DMS53 treated with DMSO at 0.1 percent for 48 hours (cell line): ENCODE measurements at regions not wholly inside any gene's neighbourhood (a gene's known extent, or its start where the extent isn't known, plus 50 kb on each side); places are given as distances from the start of the nearest gene placed in this dataset.
"Not testable (repeated sequence)": the region's sequence is repeated elsewhere in the genome, so short reads cannot be mapped to it uniquely, and the experiment has no call there.

Experiments used
- DNase-seq: peaks from one replicate; lab custom pipeline; 2025; ENCODE audit not compliant: unreplicated experiment; lab: John Stamatoyannopoulos, UW

DNA sequence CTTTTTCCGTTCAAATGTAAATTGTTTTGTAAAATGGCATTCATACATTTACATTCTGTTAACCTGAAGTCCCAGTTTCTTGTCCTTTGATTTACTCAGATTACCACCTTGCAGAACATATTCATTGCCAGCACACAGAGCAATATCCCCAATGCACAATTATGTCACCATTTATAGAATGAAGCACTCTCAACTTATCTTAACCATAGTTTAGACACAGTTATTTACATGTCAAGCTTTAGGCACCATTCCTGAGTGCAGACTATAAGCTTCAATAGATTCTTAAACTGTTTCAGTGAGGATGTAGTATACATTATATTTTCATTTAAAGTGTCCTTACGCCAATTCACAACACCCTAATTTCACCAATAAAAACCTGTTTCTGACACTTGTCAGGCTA lies 1977.9 kb downstream of the SUCLG1 start:
- no peak for DNase-seq

DNA sequence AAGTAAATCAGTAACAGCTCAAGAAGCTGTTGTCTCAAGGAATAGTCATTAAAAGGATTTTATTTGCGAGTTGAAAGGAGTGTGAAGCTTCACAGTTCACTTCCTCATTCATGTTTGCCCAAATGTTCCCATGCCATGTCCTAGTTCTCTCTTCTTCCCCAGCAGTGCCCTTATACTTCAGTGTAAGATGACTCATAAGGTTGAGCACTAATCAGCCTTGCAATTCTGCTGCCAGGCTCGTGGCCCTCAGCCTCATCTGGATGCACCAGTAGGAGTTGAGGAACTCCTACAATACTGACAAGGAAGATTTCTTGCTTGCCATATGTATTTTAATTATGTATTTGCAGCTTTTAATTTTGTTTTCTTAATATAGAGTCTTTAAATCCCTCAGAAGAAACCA lies 1980.4 kb downstream of the SUCLG1 start:
- peak; percentile 35 for DNase-seq

DNA sequence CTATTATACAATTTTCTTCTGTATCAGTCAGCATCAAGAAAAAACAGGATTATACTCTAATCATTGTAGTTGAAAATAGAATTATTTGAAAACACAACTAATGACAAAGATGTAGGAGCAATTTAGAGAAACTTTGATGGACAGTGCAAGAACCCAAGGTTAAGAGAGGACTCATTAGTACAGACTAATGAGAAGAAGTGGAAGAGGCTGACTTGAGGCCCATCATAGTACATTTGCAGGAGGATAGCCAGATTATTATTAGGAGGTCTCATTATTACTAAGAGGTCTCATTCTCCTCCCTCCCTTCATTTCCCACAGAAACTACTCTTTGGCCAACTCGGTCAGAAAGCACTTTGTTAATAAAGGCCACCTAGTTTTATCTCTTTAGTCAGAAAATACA lies 1983.0 kb downstream of the SUCLG1 start:
- DNase-seq = no peak

DNA sequence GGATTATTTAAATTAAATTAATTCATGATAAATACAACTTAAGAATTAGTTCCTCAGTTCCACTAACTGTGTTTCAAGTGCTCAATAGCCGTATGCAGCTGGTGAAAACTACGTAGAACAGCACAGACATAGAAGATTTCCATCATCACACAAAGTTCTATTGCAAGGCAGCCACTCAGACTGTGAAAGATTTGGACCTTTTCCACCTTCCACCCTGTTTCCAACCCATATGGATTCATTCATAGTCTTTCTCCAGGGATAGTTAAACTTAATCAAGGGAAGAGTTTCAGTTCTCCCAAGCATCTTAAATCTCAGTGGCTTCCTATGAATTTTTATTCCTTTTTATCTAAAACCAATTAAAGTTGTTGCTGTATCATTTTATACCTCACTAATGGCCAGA lies 2030.8 kb downstream of the SUCLG1 start:
- DNase-seq = no peak

DNA sequence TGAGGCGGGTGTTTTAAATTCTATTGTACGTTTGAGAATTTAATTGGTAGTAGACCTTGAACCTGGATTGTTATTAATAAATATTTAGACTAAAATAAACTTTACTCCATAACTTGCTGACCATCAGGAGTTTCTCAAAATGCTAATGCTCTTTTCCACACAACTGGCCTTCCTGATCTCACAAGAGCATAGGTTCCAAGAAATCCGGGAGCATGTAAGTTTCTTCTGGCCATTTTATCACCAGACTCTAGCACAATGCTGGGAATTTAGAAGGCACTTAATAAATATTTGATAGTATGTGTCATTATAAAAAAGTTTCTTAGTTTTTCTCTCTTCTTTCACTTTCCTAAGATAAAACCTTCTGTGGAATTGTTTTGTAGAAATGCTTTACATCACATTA lies 2047.1 kb downstream of the SUCLG1 start:
- DNase-seq = no peak

DNA sequence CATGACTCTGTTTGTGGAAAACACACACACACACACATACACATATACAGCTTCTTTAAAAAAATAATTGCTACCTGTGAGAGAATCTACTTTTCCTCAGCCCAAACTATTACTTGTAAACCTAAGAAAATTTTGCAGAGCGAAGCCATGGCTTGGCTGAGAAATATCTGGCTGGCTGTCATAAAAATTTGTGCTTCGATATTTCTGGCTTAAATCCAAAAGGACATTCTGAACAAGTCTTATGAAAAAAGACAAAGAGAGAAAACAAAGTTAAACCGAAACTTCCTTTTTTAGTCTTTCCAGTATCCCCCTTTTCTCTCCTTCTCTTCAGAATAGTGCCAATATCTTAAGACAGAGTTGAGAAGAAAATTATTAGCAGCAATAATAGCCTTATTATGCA lies 2048.0 kb downstream of the SUCLG1 start:
- no peak for DNase-seq

DNA sequence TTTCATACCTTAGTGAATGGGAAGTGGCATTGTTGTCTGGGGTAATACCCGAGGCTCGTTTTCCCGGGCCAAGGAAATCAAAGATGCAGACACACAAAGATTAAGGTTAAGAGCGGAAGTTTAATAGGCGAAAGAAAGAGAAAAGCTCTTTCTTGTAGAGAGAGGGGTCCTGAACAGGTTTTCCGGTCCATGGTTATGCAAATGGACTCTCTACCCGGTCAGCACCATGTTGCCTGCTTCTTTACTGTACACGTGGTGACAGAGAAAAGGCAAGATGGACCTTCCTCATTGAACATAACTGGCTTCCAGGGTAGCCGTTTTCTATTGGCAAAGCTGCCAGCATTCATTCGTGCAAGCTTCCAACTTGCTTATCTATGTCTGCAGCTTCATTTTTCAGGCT lies 2063.5 kb downstream of the SUCLG1 start:
- DNase-seq = no peak

DNA sequence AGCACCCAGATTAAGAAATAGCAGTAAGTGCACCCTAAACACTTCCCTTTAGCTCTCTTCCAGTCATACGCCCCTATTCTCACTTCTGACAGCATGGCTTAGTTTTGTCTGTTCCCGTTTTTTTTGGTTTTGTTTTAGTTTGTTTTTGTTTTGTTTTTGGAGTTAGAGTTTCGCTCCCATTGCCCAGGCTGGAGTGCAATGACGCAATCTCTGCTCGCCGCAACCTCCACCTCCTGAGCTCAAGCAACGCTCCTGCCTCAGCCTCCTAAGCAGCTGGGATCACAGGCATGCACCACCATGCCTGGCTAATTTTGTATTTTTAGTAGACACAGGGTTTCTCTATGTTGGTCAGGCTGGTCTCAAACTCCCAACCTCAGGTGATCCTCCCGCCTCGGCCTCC lies 2067.7 kb downstream of the SUCLG1 start:
- DNase-seq = no peak

DNA sequence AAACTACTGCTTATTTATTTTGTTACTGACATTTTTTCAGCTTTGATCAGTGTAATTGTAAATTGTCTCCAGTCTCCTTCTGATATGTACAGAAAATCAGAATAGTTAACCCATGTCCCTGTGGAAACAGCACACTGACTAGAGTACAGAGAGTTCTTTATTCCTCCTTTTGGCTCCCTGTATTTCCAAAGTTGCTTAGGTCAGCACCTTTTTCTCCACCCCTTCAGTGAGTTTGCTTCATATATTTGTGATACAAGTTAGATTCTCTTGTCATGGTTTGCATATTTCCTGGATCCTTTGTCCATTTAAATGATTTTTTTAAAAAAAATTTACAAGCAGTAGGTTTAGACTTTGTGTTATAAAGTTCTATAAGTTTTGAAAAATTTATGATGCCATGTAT lies 2051.1 kb upstream of the LRRTM1 start:
- no peak for DNase-seq

DNA sequence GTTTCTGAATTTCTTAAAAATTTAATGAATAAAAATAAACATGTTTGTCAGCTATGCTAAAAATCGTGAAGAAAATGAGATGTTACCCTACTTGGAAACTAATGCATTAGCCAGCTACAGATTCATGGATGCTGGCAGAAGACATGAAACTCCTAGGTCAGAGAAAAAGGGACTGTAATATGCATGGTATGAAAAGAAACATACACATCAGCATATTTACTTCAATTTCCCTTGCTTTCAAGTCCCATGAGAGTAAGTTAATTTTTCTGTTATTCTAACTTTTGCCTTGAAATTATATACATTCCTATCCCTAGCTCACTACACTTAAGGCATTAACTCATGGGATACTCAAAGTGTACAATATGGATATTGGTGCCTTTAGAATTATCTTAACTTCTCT lies 2041.4 kb upstream of the LRRTM1 start:
- no peak for DNase-seq

DNA sequence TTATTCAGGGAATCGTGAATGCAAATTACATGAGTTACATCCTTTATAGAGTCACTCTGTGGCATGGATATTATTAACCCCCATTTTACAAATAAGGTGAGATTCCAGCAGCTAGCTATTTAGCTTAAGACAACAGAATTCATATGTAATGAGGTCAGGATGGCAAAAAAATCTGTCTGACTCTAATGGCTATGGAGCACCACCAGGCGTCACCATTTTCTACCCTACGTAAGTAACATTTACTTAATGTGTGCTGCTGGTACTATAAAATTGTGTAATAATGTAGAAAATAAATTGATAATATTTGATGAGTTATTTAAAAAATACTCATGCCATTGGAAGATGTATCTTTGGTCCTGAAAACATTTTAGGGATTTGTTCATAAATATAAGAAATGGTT lies 2040.1 kb upstream of the LRRTM1 start:
- no peak for DNase-seq

DNA sequence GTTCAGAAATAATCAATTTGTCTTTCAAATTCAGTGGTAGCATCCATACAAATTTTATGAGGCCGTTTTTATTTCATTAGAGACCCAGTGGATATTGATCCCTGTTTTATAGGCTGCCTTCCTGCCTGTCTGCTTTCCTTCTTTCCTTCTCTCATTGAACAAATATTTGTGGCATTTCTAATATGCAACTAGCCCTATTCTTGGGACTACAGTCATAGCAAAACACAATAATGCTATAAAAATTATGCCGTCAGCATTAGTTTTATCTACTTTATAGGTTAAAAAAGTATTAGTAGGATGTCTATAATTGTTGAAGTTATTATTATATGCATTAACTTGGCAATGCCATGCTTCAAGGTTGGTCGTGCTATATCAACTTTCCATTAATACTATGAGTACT lies 2037.8 kb upstream of the LRRTM1 start:
- no peak for DNase-seq

DNA sequence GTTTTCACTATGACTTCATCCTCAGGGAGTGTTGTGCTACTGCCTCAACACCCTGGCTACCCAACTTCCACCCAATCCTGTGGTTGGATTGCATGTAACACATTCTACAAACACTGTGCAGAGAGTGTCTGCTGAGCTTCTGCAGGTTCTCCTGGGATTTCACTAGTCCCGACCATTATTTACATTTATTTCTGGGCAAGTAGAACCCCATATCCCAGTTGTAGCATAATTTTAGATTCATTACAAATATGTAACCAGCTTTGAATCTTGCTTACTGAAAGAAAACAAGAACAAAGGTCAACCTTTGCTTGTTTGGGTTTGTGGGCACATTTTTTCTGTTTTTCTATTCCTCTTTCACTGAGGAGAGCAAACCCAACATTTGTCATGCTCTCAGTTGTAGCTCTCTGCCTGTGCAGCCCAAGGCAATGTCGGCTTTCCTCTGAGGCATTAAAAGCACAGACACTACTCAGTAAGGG lies 2036.1 kb upstream of the LRRTM1 start:
- DNase-seq = no peak

DNA sequence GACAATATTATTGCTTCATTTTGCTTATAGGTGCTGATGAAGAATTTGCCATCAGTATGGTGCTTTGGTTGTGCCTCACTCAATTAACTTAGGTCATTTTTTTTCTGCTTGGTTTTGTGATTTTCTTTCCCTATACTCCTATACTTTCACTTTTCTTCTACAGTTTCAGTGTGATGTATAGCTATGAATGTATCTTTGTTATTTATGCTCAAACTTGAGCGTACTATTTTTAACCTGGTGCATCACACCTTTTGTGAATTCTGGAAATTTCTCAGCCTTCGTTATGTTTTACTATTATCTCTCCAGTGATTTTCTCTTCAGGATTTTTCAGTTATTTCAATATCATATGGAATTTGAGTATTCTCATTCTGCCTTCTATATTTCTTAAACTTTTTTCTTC lies 2035.3 kb upstream of the LRRTM1 start:
- DNase-seq = no peak

DNA sequence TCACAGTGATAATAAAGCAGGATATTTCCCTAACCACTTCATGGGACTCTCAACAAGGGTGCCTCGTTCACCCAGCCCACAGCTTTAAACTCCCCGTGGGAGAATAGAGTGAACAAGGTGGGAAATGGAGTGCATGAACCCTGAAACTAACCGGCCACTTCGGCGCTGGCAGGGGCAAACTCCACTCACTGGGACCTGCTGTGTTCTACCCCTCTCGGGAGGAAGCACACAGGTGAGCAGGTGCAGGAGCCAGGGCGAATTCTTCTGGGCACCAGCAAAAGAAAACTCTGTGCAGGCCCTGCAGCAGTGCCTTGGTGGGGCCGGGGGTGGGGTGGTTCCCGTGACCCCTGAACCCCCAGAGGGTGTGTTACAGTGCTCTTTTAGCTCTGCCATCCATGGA lies 2029.1 kb upstream of the LRRTM1 start:
- DNase-seq = no peak

DNA sequence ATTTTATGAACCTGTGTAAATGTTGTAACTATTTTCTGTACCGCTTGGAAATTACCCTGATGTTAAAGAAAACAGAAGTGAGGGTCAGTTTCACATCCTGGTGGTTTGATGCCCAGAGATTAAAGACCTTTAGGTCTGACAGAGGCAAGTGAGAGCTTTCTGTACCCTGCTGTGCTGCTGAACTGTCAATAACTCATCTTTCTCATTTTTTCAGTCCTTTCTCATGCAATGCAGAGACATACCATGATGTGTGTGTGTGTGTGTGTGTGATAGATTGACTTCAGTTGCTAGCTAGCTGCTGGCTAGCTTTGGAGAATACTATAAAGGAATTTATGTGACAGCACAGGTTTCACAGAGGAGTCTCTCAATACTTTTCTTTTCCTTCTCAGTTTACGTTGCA lies 2025.6 kb upstream of the LRRTM1 start:
- no peak for DNase-seq

DNA sequence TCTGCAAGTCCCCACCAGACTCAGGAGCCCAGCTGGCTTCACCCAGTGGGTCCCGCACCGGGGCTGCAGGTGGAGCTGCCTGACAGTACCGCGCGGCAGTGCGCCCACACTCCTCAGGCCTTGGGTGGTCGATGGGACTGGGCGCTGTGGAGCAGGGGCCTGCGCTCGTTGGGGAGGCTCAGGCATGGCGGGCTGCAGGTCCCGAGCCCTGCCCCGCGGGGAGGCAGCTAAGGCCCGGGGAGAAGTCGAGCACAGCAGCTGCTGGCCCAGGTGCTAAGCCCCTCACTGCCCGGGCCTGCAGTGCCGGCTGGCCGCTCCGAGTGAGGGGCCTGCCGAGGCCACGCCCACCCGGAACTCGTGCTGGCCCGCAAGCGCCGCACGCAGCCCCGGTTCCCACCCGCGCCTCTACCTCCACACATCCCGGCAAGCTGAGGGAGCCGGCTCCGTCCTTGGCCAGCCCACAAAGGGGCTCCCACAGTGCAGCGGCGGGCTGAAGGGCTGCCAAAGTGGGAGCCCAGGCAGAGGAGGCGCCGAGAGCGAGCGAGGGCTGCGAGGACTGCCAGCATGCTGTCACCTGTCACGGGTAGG lies 2021.7 kb upstream of the LRRTM1 start:
- DNase-seq = not testable (repeated sequence)

DNA sequence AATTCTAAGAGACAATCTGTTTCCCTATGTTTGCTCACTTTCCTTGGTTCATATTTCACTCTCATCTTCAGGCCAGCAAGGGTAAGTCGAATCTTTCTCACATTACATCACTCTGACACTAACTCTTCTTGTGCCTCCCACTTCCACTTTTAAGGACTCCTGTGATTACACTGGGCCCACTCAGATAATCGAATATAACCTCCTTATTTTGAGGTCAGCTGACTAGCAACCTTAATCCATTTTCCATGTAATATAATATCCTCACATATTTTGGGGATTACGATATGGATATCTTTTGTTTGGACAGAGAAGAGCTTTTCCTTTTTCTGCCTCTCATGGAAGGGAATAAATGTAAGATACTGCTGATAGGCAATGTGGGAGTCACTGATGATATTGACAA lies 2015.7 kb upstream of the LRRTM1 start:
- DNase-seq = no peak

DNA sequence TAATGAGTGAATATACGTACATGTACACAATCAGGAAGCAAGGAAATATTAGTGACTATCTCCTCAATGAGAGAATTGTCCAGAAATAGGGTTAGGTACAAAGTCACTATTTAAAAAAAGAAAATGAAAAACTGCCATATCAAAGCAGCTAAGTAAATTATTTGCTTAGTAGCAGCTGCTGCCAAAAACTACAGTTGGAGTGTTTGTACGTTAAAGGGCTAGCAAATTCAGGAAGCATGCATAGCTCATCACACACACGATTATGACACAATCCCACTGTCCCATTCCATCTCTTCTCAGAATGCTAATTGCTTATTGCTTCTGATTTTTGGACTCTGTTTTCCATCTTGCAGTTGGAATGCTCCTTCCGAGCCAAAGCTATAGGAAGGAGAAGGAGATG lies 2012.5 kb upstream of the LRRTM1 start:
- DNase-seq = peak; percentile 77

DNA sequence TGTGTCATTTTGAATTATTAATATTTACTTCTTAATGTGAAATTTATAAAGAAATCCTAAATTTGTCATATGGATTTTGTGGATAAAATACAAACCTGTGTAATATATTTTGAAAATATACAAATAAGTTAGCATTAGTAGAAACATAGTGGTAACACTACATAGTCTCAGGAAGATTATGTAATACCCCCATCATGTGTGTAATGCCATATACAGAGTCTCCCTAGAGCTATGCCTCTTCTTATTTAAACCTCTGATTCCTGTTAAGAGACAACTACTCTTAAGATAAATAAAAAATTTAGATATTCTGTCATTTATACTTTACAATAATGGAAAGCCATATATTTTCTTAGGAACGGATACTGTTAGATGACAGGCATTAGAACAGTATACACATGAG lies 2012.0 kb upstream of the LRRTM1 start:
- DNase-seq = no peak

DNA sequence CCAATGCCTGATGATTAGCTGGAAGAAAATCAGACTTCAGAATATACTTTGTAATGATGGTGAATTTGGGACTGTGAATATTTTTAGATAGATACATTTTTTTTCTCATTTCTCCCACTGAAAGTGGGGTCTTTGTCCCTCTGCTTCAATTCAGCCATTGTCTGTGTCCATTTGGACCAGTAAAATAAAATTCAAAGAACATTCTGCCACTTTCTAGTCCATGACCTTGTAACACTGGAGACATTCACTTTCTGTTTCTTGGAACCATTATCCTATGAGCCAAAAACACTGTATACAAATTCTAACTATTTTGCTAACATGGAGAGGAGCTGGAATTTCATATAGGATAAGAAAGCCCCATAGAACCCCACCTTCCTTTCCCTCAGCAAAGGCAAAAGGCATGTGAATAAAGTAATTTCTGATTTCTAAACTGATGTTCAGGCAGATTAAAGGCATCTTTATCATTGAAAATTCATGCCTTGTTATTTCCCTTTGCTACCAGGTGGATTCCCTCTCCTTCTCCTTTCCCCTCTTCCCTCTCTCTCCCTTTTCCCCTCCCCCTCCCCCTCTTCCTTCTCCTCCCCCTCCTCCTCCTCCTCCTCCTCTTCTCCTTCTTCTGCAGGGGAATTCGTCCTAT lies 2010.4 kb upstream of the LRRTM1 start:
- no peak for DNase-seq

DNA sequence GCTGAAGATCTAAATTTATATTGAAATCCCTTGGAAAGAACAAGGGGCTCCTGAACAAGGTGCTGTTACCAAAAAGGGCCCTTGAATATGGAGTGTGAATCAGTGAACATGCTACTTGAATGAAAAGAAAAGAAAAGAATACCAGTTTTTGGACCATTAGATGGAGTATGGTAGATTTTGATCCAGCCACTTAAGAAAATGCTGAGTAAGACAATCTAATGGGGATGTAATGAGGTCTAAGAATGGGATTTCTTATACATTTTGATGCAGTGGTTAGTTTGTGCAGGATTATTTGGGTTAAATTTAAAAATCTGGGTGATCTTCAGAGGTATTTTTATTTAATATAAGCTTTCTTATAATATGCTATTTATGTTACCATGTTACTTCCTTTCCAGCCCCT lies 2003.0 kb upstream of the LRRTM1 start:
- DNase-seq = no peak

DNA sequence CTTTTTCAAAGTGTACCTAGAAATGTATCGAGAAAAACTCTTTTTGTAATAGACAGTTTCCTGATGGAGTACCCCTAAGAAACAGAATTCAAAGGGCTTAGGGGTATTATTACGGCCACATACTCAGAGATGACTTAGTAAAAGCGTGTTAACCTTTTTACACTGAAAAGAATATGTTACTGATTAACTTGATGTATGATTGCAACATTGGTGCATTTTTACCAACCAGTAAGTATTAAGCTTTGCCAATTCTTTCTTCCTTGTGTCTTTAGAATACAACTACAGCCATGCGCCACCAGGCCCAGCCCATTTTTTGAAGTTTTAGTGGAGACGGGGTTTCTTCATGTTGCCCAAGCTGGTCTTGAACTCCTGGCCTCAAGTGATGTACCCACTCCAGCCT lies 1997.0 kb upstream of the LRRTM1 start:
- no peak for DNase-seq
